ENCODE measurements at regions not wholly inside any gene's neighbourhood (a gene's known extent, or its start where the extent isn't known, plus 50 kb on each side); places are given as distances from the start of the nearest gene placed in this dataset.

- no peak for TF ChIP-seq CTCF (IDR thresholded peaks at IDR 0.05; ENCODE audit: insufficient read depth, missing control alignments)
- FAIRE-seq (no peak), DNase-seq (ENCODE audit: insufficient read length, low spot score) (no peak)
Measured at GRCh38 chr6:98230250-98230649, 604.1 kb upstream of the POU3F2 start.

- TF ChIP-seq CTCF (IDR thresholded peaks at IDR 0.05; ENCODE audit: insufficient read depth, missing control alignments), result no peak
- FAIRE-seq (no peak), DNase-seq (ENCODE audit: insufficient read length, low spot score) (no peak)
Measured at GRCh38 chr6:98239057-98239456, 595.3 kb upstream of the POU3F2 start.

GRCh38 chr6:98241630-98242029 is 592.7 kb upstream of the POU3F2 start:
- DNase-seq (ENCODE audit: insufficient read length, low spot score) (no peak), FAIRE-seq (no peak)
- no peak for TF ChIP-seq CTCF (IDR thresholded peaks at IDR 0.05; ENCODE audit: insufficient read depth, missing control alignments)

GRCh38 chr6:98254624-98255023 is 579.8 kb upstream of the POU3F2 start:
- TF ChIP-seq CTCF (IDR thresholded peaks at IDR 0.05; ENCODE audit: insufficient read depth, missing control alignments), result no peak
- FAIRE-seq, result no peak
- DNase-seq (ENCODE audit: insufficient read length, low spot score), result no peak

GRCh38 chr6:98260382-98260781 is 574.0 kb upstream of the POU3F2 start:
- no peak for TF ChIP-seq CTCF (IDR thresholded peaks at IDR 0.05; ENCODE audit: insufficient read depth, missing control alignments)
- no peak for DNase-seq (ENCODE audit: insufficient read length, low spot score)
- FAIRE-seq, result no peak

GRCh38 chr6:98272060-98272459 is 562.3 kb upstream of the POU3F2 start:
- FAIRE-seq (no peak), DNase-seq (ENCODE audit: insufficient read length, low spot score) (no peak)
- TF ChIP-seq CTCF (IDR thresholded peaks at IDR 0.05; ENCODE audit: insufficient read depth, missing control alignments), result no peak

- FAIRE-seq (no peak), DNase-seq (ENCODE audit: insufficient read length, low spot score) (no peak)
- TF ChIP-seq CTCF (IDR thresholded peaks at IDR 0.05; ENCODE audit: insufficient read depth, missing control alignments), result no peak
Measured at GRCh38 chr6:98274691-98275090, 559.7 kb upstream of the POU3F2 start.
